ENCODE measurements at regions not wholly inside any gene's neighbourhood (a gene's known extent, or its start where the extent isn't known, plus 50 kb on each side); places are given as distances from the start of the nearest gene placed in this dataset.

DNA sequence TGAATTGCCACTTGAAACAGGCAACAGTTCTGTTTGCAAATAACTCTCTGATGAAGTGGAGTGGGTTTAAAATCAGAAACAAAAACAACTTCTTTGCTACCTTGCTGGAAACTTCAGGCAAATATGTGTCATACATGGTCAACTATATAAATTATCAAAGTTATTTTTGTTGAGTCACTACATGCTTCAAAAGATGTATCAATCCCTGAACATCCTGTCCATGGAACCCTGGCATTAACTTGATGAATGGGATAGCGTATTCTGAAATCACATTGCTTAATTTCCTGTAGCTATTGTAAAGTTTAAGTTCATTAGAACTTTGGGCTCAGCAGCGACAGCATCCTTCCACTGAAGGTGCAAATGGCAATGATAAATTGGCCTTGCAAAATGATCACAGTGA, 213.6 kb upstream of the MAF start:
- TF ChIP-seq, protein P1, sequence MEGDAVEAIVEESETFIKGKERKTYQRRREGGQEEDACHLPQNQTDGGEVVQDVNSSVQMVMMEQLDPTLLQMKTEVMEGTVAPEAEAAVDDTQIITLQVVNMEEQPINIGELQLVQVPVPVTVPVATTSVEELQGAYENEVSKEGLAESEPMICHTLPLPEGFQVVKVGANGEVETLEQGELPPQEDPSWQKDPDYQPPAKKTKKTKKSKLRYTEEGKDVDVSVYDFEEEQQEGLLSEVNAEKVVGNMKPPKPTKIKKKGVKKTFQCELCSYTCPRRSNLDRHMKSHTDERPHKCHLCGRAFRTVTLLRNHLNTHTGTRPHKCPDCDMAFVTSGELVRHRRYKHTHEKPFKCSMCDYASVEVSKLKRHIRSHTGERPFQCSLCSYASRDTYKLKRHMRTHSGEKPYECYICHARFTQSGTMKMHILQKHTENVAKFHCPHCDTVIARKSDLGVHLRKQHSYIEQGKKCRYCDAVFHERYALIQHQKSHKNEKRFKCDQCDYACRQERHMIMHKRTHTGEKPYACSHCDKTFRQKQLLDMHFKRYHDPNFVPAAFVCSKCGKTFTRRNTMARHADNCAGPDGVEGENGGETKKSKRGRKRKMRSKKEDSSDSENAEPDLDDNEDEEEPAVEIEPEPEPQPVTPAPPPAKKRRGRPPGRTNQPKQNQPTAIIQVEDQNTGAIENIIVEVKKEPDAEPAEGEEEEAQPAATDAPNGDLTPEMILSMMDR (IDR thresholded peaks at IDR 0.05): no peak
- TF ChIP-seq POLR2A (IDR thresholded peaks at IDR 0.05): no peak

All from Peyer's patch (tissue), 4 donors.